Gastroesophageal sphincter (tissue), 2 donors: ENCODE measurements at regions not wholly inside any gene's neighbourhood (a gene's known extent, or its start where the extent isn't known, plus 50 kb on each side); places are given as distances from the start of the nearest gene placed in this dataset.
"Not testable (repeated sequence)": the region's sequence is repeated elsewhere in the genome, so short reads cannot be mapped to it uniquely, and the experiment has no call there.

Source experiments
- POLR2A ChIP-seq, 2 donors: fragments of 450-650 bp; IDR thresholded peaks; one replicate each; pipeline ENCODE4 v1.6.1; 2017; ENCODE audit warnings: antibody characterized with exemption in 2 of 2, mild to moderate bottlenecking in 2 of 2, moderate library complexity in 1 of 2
- POLR2AphosphoS5 ChIP-seq: sonication (generic); formaldehyde crosslinking; IDR thresholded peaks from one replicate; pipeline ENCODE4 v1.6.1; 2017; ENCODE audit warnings: antibody characterized with exemption

DNA sequence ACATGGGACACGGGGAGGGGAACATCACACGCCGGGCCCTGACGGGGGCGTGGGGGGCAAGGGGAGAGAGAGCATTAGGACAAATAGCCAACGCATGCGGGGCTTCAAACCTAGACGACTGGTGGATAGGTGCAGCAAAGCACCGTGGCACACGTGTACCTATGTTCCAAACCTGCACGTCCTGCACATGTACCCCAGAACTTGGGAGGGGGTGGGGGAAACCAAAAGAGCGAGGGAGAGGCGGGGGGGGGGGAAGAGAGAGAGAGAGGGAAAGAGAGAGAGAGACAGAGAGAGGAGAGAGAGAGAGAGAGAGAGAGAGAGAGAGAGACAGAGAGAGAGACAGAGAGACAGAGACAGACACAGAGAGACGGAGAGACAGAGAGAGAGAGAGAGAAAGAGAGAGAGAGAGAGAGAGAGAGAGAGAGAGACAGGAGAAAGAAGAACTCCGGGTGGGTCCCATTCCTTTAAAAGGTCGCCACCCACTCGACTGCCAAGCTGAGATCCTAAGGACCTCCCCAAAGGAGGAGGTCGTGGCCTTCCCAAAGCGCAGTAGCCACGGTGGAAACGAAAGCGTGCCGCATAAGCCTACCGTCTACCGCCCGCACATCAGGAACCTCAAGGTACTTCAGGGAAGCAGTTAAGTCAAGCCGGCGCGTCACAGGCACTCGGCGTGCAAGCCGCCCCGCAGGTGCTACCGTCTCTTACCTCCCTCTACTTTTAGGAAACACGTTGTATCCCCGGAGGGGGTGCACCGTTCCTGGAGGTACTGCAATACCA is 65.7 kb upstream of the RNU2-1 start:
- TF ChIP-seq POLR2AphosphoS5; POLR2A (IDR thresholded peaks at IDR 0.05): not testable (repeated sequence)
